HEK293 (cell line): ENCODE measurements at regions not wholly inside any gene's neighbourhood (a gene's known extent, or its start where the extent isn't known, plus 50 kb on each side); places are given as distances from the start of the nearest gene placed in this dataset.
"Not testable (repeated sequence)": the region's sequence is repeated elsewhere in the genome, so short reads cannot be mapped to it uniquely, and the experiment has no call there.

Experiments used
- CTCF ChIA-PET: fragments of 350-600 bp; formaldehyde crosslinking; extraction: SDS; loops from one replicate; lab custom pipeline; 2021; ENCODE audit warnings: antibody characterized with exemption; lab: Yijun Ruan, JAX
- POLR2A ChIA-PET: fragments of 300-600 bp; formaldehyde crosslinking; extraction: SDS; loops from one replicate; lab custom pipeline; 2020; ENCODE audit warnings: antibody characterized with exemption, inconsistent platforms; lab: Yijun Ruan, JAX
- H3K27ac ChIP-seq: fragments of 200-500 bp; sonication (Bioruptor generic); 2 replicates; pipeline ENCODE4 v1.5.1; 2014; ENCODE audit warnings: low read depth, low read length, control low read depth, inconsistent platforms; ENCODE audit errors: extremely low read depth
- H3K36me3 ChIP-seq, 2 experiments: fragments of 200-500 bp in 1 of 2; sonication (Bioruptor generic) in 1 of 2; 1 replicate in 1 of 2; 2 replicates in 1 of 2; pipeline ENCODE4 v1.5.1; 2014 to 2017; ENCODE audit warnings: inconsistent platforms in 2 of 2, low read length in 2 of 2; ENCODE audit not compliant: control insufficient read depth in 2 of 2, insufficient read depth in 1 of 2
- H3K4me1 ChIP-seq: fragments of 200-500 bp; sonication (Bioruptor generic); 2 replicates; pipeline ENCODE4 v1.5.1; 2014; ENCODE audit warnings: mild to moderate bottlenecking, low read length, inconsistent platforms; ENCODE audit not compliant: control insufficient read depth, insufficient read depth
- H3K4me3 ChIP-seq: 2 replicates; pipeline ENCODE4 v1.5.1; 2011; ENCODE audit warnings: low read depth, mild to moderate bottlenecking, control low read depth, low read length, moderate library complexity
- H3K9me3 ChIP-seq: fragments of 200-500 bp; sonication (Bioruptor generic); 2 replicates; pipeline ENCODE4 v1.5.1; 2014; ENCODE audit warnings: low read depth, low read length, inconsistent platforms; ENCODE audit not compliant: control insufficient read depth, insufficient read depth
- CTCF ChIP-seq: fragments of 450-650 bp; formaldehyde crosslinking; IDR thresholded peaks from 2 replicates; pipeline ENCODE4 v1.5.1; 2016; ENCODE audit warnings: missing biosample characterization, missing genetic modification characterization
- PRDM2 ChIP-seq: fragments of 450-650 bp; formaldehyde crosslinking; IDR thresholded peaks from 2 replicates; pipeline ENCODE4 v1.5.1; 2016; ENCODE audit warnings: missing biosample characterization, missing genetic modification characterization, borderline replicate concordance
- SETDB1 ChIP-seq: IDR thresholded peaks from one replicate; pipeline ENCODE4 v1.6.1; 2017; ENCODE audit warnings: mild to moderate bottlenecking, low read length, moderate library complexity, mixed read lengths; ENCODE audit not compliant: insufficient read length
- ZBTB20 ChIP-seq: fragments of 450-650 bp; formaldehyde crosslinking; IDR thresholded peaks from 2 replicates; pipeline ENCODE4 v1.5.1; 2016; ENCODE audit warnings: missing biosample characterization, missing genetic modification characterization
- ZNF155 ChIP-seq: fragments of 450-650 bp; formaldehyde crosslinking; IDR thresholded peaks from 2 replicates; pipeline ENCODE4 v1.5.1; 2016; ENCODE audit warnings: missing biosample characterization, missing genetic modification characterization
- ZNF169 ChIP-seq: fragments of 450-650 bp; formaldehyde crosslinking; IDR thresholded peaks from 2 replicates; pipeline ENCODE4 v1.5.1; 2016; ENCODE audit warnings: missing biosample characterization, missing genetic modification characterization
- ZNF48 ChIP-seq: fragments of 450-650 bp; formaldehyde crosslinking; IDR thresholded peaks from 2 replicates; pipeline ENCODE4 v1.5.1; 2016; ENCODE audit warnings: missing biosample characterization, missing genetic modification characterization
- ZNF518A ChIP-seq: fragments of 450-650 bp; formaldehyde crosslinking; conservative IDR thresholded peaks from 2 replicates; pipeline ENCODE4 v1.5.1; 2016; ENCODE audit warnings: low read depth, missing biosample characterization, missing genetic modification characterization
- ZNF529 ChIP-seq: fragments of 450-650 bp; formaldehyde crosslinking; IDR thresholded peaks from 2 replicates; pipeline ENCODE4 v1.5.1; 2017; ENCODE audit warnings: missing genetic modification characterization, missing biosample characterization; ENCODE audit not compliant: insufficient replicate concordance
- ZNF624 ChIP-seq: fragments of 450-650 bp; formaldehyde crosslinking; IDR thresholded peaks from 2 replicates; pipeline ENCODE4 v1.5.1; 2017; ENCODE audit warnings: missing biosample characterization, missing genetic modification characterization
- ZNF626 ChIP-seq: fragments of 450-650 bp; sonication (Bioruptor Pico); formaldehyde crosslinking; IDR thresholded peaks from 2 replicates; pipeline ENCODE4 v1.5.1; 2018; ENCODE audit warnings: missing biosample characterization, missing genetic modification characterization, inconsistent platforms
- ZNF658 ChIP-seq: fragments of 450-650 bp; formaldehyde crosslinking; IDR thresholded peaks from 2 replicates; pipeline ENCODE4; 2016; ENCODE audit warnings: missing biosample characterization, missing genetic modification characterization
- TF ChIP-seq, protein P1 (sequence below): fragments of 450-650 bp; formaldehyde crosslinking; IDR thresholded peaks from 2 replicates; pipeline ENCODE4 v1.5.1; 2016; ENCODE audit warnings: missing biosample characterization, missing genetic modification characterization
- TF ChIP-seq, protein P2 (sequence below): fragments of 450-650 bp; formaldehyde crosslinking; IDR thresholded peaks from 2 replicates; pipeline ENCODE4 v1.5.1; 2016; ENCODE audit warnings: missing biosample characterization, missing genetic modification characterization

GRCh38 chr3:27049792-27050191, 319.4 kb downstream of the NEK10 start:
- TF ChIP-seq ZBTB20 (tag by site-specific recombination): no peak
- TF ChIP-seq ZNF626 (tag by site-specific recombination): no peak
- no peak for TF ChIP-seq CTCF (tag by site-specific recombination)
- TF ChIP-seq, protein P1, sequence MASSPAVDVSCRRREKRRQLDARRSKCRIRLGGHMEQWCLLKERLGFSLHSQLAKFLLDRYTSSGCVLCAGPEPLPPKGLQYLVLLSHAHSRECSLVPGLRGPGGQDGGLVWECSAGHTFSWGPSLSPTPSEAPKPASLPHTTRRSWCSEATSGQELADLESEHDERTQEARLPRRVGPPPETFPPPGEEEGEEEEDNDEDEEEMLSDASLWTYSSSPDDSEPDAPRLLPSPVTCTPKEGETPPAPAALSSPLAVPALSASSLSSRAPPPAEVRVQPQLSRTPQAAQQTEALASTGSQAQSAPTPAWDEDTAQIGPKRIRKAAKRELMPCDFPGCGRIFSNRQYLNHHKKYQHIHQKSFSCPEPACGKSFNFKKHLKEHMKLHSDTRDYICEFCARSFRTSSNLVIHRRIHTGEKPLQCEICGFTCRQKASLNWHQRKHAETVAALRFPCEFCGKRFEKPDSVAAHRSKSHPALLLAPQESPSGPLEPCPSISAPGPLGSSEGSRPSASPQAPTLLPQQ (tag by site-specific recombination): no peak
- TF ChIP-seq ZNF48 (tag by site-specific recombination): no peak
- TF ChIP-seq ZNF529 (tag by site-specific recombination): no peak
- TF ChIP-seq ZNF658 (tag by site-specific recombination): no peak
- ChIA-PET CTCF (no interaction called here), POLR2A (no interaction called here)
- Histone ChIP-seq H3K9me3 (no peaks in the 10 kb centered on the region), H3K36me3 (no peaks in the 10 kb centered on the region), H3K27ac (no peak overlapping the region), H3K4me3 (no peak overlapping the region), H3K4me1 (no peaks in the 10 kb centered on the region)

DNA sequence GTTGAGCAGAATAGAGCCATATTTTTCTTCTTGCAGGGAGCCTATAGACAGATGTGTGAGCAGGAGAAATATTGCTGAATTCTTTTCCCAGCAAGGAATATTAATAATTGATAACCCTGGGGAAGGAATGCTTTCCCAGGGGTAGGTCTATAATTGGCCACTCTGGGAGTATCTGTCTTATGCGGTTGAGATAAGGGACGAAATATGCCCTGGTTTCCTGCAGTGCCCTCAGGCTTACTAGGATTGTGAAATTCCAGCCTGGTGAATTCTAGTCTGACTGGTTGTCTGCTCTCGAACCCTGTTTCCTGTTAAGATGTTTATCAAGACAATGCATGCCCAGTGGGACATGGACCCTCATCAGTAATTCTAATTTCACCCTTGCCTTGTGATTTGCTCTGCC, 317.7 kb downstream of the NEK10 start:
- H3K4me1 ChIP-seq, H3K36me3 ChIP-seq, H3K27ac ChIP-seq, H3K4me3 ChIP-seq, H3K9me3 ChIP-seq, CTCF ChIA-PET, POLR2A ChIA-PET: not testable (repeated sequence)
- TF ChIP-seq SETDB1: peak; percentile 67

- H3K36me3 ChIP-seq: no peaks in the 10 kb centered on the region
- no peak overlapping the region for H3K27ac ChIP-seq
- POLR2A ChIA-PET: no interaction called here
- H3K4me1 ChIP-seq: no peaks in the 10 kb centered on the region
- CTCF ChIA-PET: no interaction called here
- no peak overlapping the region for H3K4me3 ChIP-seq
- no peaks in the 10 kb centered on the region for H3K9me3 ChIP-seq
- TF ChIP-seq ZNF155 (tag by site-specific recombination): no peak
- TF ChIP-seq ZNF518A: no peak
- no peak for TF ChIP-seq PRDM2 (tag by site-specific recombination)
- no peak for TF ChIP-seq ZNF169 (tag by site-specific recombination)
- TF ChIP-seq ZNF624 (tag by site-specific recombination): no peak
- TF ChIP-seq ZNF529 (tag by site-specific recombination): no peak
- TF ChIP-seq, protein P2, sequence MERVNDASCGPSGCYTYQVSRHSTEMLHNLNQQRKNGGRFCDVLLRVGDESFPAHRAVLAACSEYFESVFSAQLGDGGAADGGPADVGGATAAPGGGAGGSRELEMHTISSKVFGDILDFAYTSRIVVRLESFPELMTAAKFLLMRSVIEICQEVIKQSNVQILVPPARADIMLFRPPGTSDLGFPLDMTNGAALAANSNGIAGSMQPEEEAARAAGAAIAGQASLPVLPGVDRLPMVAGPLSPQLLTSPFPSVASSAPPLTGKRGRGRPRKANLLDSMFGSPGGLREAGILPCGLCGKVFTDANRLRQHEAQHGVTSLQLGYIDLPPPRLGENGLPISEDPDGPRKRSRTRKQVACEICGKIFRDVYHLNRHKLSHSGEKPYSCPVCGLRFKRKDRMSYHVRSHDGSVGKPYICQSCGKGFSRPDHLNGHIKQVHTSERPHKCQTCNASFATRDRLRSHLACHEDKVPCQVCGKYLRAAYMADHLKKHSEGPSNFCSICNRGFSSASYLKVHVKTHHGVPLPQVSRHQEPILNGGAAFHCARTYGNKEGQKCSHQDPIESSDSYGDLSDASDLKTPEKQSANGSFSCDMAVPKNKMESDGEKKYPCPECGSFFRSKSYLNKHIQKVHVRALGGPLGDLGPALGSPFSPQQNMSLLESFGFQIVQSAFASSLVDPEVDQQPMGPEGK: no peak
These were observed 312.9 kb downstream of the NEK10 start for GRCh38 chr3:27056326-27056725.
